WTC11 (cell line): ENCODE measurements at regions not wholly inside any gene's neighbourhood (a gene's known extent, or its start where the extent isn't known, plus 50 kb on each side); places are given as distances from the start of the nearest gene placed in this dataset.

Source experiments
- ATAC-seq: fragments of 200-7000 bp; cut with Tn5 transposase; 2 replicates; pipeline ENCODE4 v1.10.0; 2021; ENCODE audit warnings: mild to moderate bottlenecking, moderate library complexity
- CTCF ChIA-PET: fragments of 300-600 bp; sonication (Branson Sonifier 250); formaldehyde crosslinking; loops from one replicate; lab custom pipeline; 2021; ENCODE audit warnings: antibody characterized with exemption; lab: Charles Lee
- POLR2A ChIA-PET: fragments of 350-600 bp; sonication (Branson Sonifier 250); formaldehyde crosslinking; loops from one replicate; lab custom pipeline; 2021; ENCODE audit warnings: antibody characterized with exemption; lab: Charles Lee
- DNase-seq: peaks from one replicate; pipeline ENCODE4 v3.0.0; 2021; ENCODE audit warnings: low spot score
- H3K27ac Mint-ChIP-seq: 2 replicates; pipeline ENCODE4 v1.8.0; 2021; ENCODE audit warnings: mixed read lengths
- H3K27me3 Mint-ChIP-seq: 2 replicates; pipeline ENCODE4 v1.8.0; 2021; ENCODE audit warnings: low read depth, mild to moderate bottlenecking, moderate library complexity, mixed read lengths
- H3K36me3 Mint-ChIP-seq: 2 replicates; pipeline ENCODE4 v1.8.0; 2021; ENCODE audit warnings: mixed read lengths
- H3K4me1 Mint-ChIP-seq: 2 replicates; pipeline ENCODE4 v1.8.0; 2022; ENCODE audit warnings: mixed read lengths
- H3K4me3 Mint-ChIP-seq: 2 replicates; pipeline ENCODE4 v1.8.0; 2021; ENCODE audit warnings: mild to moderate bottlenecking, moderate library complexity, mixed read lengths
- H3K9me3 Mint-ChIP-seq: 2 replicates; pipeline ENCODE4 v1.8.0; 2021; ENCODE audit warnings: mixed read lengths
- CREM ChIP-seq: sonication (generic); formaldehyde crosslinking; IDR thresholded peaks from 2 replicates; pipeline ENCODE4 v1.8.1; 2022; ENCODE audit warnings: mild to moderate bottlenecking, missing genetic modification reagents, moderate library complexity
- FOXP1 ChIP-seq: sonication (generic); formaldehyde crosslinking; IDR thresholded peaks from 2 replicates; pipeline ENCODE4 v1.8.0; 2022; ENCODE audit warnings: missing genetic modification reagents, mild to moderate bottlenecking, moderate library complexity, borderline replicate concordance
- NR3C1 ChIP-seq: sonication (generic); formaldehyde crosslinking; conservative IDR thresholded peaks from 2 replicates; pipeline ENCODE4 v1.8.1; 2023; ENCODE audit warnings: low read depth, mild to moderate bottlenecking, missing genetic modification reagents
- ZNF423 ChIP-seq: fragments of 250-450 bp; sonication (Bioruptor Pico); IDR thresholded peaks from 2 replicates; pipeline ENCODE4 v2.1.2; 2022; ENCODE audit warnings: mild to moderate bottlenecking, moderate library complexity
- TF ChIP-seq, protein P1 (sequence below): sonication (generic); formaldehyde crosslinking; IDR thresholded peaks from 2 replicates; pipeline ENCODE4 v1.8.1; 2022; ENCODE audit warnings: low read depth, mild to moderate bottlenecking, moderate library complexity, missing genetic modification reagents, borderline replicate concordance
- TF ChIP-seq, protein P2 (sequence below): fragments of 250-450 bp; sonication (Bioruptor Pico); IDR thresholded peaks from 2 replicates; pipeline ENCODE4 v1.9.0; 2021; ENCODE audit warnings: mild to moderate bottlenecking, borderline replicate concordance
- TF ChIP-seq, protein P3 (sequence below): sonication (generic); formaldehyde crosslinking; IDR thresholded peaks from 2 replicates; pipeline ENCODE4 v1.8.0; 2022; ENCODE audit warnings: missing genetic modification reagents
- TF ChIP-seq, protein P4 (sequence below): sonication (generic); formaldehyde crosslinking; IDR thresholded peaks from 2 replicates; pipeline ENCODE4 v1.8.0; 2023; ENCODE audit warnings: missing genetic modification reagents
- TF ChIP-seq, protein P5 (sequence below): sonication (generic); formaldehyde crosslinking; IDR thresholded peaks from 2 replicates; pipeline ENCODE4 v1.8.1; 2023; ENCODE audit warnings: mild to moderate bottlenecking, missing genetic modification reagents
- TF ChIP-seq, protein P6 (sequence below): fragments of 250-450 bp; sonication (Bioruptor Pico); conservative IDR thresholded peaks from 2 replicates; pipeline ENCODE4 v1.9.0; 2021; ENCODE audit warnings: mild to moderate bottlenecking
- TF ChIP-seq, protein P7 (sequence below): sonication (generic); formaldehyde crosslinking; IDR thresholded peaks from 2 replicates; pipeline ENCODE4 v1.8.1; 2023; ENCODE audit warnings: mild to moderate bottlenecking, missing genetic modification reagents, borderline replicate concordance
- TF ChIP-seq, protein P8 (sequence below): fragments of 200-600 bp; IDR thresholded peaks from 2 replicates; pipeline ENCODE4 v1.8.0; 2022; ENCODE audit warnings: antibody characterized with exemption
- TF ChIP-seq, protein P9 (sequence below): sonication (generic); formaldehyde crosslinking; IDR thresholded peaks from 2 replicates; pipeline ENCODE4 v1.8.1; 2022; ENCODE audit warnings: missing genetic modification reagents, borderline replicate concordance

DNA sequence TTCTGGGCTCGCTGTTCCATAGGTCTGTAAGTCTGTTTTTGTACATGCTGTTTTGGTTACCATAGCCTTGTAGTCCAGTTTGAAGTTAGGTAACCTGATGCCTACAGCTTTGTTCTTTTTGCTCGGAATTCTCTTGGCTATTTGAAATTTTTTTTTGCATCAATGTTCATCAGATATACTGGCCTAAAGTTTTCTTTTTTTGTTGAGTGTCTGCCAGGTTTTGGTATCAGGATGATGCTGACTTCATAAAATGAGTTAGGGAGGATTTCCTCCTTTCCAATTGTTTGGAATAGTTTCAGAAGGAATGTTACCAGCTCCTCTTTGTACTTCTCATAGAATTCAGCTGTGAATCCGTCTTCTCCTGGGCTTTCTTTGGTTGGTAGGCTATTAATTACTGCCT lies 397.8 kb upstream of the HTR2A start:
- Mint-ChIP-seq H3K4me3 (no peak overlapping the region), H3K27ac (no peak overlapping the region), H3K36me3 (no peaks in the 10 kb centered on the region), H3K27me3 (no peaks in the 10 kb centered on the region), H3K4me1 (no peaks in the 10 kb centered on the region), H3K9me3 (peaks cover 10% of the 10 kb centered on the region)
- TF ChIP-seq, protein P1, sequence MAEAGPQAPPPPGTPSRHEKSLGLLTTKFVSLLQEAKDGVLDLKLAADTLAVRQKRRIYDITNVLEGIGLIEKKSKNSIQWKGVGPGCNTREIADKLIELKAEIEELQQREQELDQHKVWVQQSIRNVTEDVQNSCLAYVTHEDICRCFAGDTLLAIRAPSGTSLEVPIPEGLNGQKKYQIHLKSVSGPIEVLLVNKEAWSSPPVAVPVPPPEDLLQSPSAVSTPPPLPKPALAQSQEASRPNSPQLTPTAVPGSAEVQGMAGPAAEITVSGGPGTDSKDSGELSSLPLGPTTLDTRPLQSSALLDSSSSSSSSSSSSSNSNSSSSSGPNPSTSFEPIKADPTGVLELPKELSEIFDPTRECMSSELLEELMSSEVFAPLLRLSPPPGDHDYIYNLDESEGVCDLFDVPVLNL (CRISPR knock-in tag), result no peak
- TF ChIP-seq, protein P2, sequence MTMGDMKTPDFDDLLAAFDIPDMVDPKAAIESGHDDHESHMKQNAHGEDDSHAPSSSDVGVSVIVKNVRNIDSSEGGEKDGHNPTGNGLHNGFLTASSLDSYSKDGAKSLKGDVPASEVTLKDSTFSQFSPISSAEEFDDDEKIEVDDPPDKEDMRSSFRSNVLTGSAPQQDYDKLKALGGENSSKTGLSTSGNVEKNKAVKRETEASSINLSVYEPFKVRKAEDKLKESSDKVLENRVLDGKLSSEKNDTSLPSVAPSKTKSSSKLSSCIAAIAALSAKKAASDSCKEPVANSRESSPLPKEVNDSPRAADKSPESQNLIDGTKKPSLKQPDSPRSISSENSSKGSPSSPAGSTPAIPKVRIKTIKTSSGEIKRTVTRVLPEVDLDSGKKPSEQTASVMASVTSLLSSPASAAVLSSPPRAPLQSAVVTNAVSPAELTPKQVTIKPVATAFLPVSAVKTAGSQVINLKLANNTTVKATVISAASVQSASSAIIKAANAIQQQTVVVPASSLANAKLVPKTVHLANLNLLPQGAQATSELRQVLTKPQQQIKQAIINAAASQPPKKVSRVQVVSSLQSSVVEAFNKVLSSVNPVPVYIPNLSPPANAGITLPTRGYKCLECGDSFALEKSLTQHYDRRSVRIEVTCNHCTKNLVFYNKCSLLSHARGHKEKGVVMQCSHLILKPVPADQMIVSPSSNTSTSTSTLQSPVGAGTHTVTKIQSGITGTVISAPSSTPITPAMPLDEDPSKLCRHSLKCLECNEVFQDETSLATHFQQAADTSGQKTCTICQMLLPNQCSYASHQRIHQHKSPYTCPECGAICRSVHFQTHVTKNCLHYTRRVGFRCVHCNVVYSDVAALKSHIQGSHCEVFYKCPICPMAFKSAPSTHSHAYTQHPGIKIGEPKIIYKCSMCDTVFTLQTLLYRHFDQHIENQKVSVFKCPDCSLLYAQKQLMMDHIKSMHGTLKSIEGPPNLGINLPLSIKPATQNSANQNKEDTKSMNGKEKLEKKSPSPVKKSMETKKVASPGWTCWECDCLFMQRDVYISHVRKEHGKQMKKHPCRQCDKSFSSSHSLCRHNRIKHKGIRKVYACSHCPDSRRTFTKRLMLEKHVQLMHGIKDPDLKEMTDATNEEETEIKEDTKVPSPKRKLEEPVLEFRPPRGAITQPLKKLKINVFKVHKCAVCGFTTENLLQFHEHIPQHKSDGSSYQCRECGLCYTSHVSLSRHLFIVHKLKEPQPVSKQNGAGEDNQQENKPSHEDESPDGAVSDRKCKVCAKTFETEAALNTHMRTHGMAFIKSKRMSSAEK, result no peak
- no peak for TF ChIP-seq FOXP1
- no peak for TF ChIP-seq CREM
- TF ChIP-seq ZNF423 (CRISPR knock-in tag), result no peak
- TF ChIP-seq, protein P3, sequence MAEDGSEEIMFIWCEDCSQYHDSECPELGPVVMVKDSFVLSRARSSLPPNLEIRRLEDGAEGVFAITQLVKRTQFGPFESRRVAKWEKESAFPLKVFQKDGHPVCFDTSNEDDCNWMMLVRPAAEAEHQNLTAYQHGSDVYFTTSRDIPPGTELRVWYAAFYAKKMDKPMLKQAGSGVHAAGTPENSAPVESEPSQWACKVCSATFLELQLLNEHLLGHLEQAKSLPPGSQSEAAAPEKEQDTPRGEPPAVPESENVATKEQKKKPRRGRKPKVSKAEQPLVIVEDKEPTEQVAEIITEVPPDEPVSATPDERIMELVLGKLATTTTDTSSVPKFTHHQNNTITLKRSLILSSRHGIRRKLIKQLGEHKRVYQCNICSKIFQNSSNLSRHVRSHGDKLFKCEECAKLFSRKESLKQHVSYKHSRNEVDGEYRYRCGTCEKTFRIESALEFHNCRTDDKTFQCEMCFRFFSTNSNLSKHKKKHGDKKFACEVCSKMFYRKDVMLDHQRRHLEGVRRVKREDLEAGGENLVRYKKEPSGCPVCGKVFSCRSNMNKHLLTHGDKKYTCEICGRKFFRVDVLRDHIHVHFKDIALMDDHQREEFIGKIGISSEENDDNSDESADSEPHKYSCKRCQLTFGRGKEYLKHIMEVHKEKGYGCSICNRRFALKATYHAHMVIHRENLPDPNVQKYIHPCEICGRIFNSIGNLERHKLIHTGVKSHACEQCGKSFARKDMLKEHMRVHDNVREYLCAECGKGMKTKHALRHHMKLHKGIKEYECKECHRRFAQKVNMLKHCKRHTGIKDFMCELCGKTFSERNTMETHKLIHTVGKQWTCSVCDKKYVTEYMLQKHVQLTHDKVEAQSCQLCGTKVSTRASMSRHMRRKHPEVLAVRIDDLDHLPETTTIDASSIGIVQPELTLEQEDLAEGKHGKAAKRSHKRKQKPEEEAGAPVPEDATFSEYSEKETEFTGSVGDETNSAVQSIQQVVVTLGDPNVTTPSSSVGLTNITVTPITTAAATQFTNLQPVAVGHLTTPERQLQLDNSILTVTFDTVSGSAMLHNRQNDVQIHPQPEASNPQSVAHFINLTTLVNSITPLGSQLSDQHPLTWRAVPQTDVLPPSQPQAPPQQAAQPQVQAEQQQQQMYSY (CRISPR knock-in tag), result no peak
- TF ChIP-seq, protein P4, sequence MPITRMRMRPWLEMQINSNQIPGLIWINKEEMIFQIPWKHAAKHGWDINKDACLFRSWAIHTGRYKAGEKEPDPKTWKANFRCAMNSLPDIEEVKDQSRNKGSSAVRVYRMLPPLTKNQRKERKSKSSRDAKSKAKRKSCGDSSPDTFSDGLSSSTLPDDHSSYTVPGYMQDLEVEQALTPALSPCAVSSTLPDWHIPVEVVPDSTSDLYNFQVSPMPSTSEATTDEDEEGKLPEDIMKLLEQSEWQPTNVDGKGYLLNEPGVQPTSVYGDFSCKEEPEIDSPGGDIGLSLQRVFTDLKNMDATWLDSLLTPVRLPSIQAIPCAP (CRISPR knock-in tag), result no peak
- TF ChIP-seq, protein P5, sequence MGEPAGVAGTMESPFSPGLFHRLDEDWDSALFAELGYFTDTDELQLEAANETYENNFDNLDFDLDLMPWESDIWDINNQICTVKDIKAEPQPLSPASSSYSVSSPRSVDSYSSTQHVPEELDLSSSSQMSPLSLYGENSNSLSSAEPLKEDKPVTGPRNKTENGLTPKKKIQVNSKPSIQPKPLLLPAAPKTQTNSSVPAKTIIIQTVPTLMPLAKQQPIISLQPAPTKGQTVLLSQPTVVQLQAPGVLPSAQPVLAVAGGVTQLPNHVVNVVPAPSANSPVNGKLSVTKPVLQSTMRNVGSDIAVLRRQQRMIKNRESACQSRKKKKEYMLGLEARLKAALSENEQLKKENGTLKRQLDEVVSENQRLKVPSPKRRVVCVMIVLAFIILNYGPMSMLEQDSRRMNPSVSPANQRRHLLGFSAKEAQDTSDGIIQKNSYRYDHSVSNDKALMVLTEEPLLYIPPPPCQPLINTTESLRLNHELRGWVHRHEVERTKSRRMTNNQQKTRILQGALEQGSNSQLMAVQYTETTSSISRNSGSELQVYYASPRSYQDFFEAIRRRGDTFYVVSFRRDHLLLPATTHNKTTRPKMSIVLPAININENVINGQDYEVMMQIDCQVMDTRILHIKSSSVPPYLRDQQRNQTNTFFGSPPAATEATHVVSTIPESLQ (CRISPR knock-in tag), result no peak
- TF ChIP-seq, protein P6, sequence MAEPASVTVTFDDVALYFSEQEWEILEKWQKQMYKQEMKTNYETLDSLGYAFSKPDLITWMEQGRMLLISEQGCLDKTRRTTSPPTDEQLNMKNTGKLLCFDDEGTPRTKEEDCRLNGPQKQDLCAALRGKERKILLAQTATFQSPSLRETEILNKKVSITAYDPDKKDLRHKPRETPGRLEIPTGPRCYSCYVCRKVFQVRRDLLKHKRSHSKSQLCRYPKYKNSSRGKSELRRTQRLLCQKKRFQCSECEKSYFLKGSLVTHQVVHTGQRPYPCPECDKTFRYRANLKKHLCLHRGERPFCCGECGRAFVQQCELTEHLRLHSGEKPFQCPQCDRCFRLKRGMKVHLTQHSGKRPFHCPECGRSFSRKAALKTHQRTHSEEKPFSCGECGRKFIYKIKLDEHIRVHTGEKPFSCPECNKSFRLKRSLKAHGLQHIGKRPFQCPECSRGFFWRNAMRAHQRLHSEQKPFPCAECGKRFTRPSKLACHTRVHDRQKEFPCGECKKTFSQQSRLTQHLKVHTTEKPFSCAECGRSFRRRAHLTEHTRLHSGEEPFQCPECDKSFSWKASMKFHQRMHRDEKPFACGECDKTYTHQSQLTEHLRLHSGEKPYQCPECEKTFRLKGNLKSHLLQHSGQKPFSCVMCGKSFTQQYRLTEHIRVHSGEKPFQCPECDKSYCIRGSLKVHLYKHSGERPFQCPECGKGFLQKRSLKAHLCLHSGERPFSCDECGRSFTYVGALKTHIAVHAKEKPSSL (CRISPR knock-in tag), result no peak
- TF ChIP-seq, protein P7, sequence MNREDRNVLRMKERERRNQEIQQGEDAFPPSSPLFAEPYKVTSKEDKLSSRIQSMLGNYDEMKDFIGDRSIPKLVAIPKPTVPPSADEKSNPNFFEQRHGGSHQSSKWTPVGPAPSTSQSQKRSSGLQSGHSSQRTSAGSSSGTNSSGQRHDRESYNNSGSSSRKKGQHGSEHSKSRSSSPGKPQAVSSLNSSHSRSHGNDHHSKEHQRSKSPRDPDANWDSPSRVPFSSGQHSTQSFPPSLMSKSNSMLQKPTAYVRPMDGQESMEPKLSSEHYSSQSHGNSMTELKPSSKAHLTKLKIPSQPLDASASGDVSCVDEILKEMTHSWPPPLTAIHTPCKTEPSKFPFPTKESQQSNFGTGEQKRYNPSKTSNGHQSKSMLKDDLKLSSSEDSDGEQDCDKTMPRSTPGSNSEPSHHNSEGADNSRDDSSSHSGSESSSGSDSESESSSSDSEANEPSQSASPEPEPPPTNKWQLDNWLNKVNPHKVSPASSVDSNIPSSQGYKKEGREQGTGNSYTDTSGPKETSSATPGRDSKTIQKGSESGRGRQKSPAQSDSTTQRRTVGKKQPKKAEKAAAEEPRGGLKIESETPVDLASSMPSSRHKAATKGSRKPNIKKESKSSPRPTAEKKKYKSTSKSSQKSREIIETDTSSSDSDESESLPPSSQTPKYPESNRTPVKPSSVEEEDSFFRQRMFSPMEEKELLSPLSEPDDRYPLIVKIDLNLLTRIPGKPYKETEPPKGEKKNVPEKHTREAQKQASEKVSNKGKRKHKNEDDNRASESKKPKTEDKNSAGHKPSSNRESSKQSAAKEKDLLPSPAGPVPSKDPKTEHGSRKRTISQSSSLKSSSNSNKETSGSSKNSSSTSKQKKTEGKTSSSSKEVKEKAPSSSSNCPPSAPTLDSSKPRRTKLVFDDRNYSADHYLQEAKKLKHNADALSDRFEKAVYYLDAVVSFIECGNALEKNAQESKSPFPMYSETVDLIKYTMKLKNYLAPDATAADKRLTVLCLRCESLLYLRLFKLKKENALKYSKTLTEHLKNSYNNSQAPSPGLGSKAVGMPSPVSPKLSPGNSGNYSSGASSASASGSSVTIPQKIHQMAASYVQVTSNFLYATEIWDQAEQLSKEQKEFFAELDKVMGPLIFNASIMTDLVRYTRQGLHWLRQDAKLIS (CRISPR knock-in tag), result no peak
- TF ChIP-seq NR3C1, result no peak
- TF ChIP-seq, protein P8, sequence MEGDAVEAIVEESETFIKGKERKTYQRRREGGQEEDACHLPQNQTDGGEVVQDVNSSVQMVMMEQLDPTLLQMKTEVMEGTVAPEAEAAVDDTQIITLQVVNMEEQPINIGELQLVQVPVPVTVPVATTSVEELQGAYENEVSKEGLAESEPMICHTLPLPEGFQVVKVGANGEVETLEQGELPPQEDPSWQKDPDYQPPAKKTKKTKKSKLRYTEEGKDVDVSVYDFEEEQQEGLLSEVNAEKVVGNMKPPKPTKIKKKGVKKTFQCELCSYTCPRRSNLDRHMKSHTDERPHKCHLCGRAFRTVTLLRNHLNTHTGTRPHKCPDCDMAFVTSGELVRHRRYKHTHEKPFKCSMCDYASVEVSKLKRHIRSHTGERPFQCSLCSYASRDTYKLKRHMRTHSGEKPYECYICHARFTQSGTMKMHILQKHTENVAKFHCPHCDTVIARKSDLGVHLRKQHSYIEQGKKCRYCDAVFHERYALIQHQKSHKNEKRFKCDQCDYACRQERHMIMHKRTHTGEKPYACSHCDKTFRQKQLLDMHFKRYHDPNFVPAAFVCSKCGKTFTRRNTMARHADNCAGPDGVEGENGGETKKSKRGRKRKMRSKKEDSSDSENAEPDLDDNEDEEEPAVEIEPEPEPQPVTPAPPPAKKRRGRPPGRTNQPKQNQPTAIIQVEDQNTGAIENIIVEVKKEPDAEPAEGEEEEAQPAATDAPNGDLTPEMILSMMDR, result no peak
- TF ChIP-seq, protein P9, sequence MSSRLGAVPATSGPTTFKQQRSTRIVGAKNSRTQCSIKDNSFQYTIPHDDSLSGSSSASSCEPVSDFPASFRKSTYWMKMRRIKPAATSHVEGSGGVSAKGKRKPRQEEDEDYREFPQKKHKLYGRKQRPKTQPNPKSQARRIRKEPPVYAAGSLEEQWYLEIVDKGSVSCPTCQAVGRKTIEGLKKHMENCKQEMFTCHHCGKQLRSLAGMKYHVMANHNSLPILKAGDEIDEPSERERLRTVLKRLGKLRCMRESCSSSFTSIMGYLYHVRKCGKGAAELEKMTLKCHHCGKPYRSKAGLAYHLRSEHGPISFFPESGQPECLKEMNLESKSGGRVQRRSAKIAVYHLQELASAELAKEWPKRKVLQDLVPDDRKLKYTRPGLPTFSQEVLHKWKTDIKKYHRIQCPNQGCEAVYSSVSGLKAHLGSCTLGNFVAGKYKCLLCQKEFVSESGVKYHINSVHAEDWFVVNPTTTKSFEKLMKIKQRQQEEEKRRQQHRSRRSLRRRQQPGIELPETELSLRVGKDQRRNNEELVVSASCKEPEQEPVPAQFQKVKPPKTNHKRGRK (CRISPR knock-in tag), result no peak
- CTCF ChIA-PET, result no interaction called here
- no peak for ATAC-seq
- POLR2A ChIA-PET, result no interaction called here
- DNase-seq, result no peak
